ENCODE measurements at regions not wholly inside any gene's neighbourhood (a gene's known extent, or its start where the extent isn't known, plus 50 kb on each side); places are given as distances from the start of the nearest gene placed in this dataset.
"Not testable (repeated sequence)": the region's sequence is repeated elsewhere in the genome, so short reads cannot be mapped to it uniquely, and the experiment has no call there.

DNA sequence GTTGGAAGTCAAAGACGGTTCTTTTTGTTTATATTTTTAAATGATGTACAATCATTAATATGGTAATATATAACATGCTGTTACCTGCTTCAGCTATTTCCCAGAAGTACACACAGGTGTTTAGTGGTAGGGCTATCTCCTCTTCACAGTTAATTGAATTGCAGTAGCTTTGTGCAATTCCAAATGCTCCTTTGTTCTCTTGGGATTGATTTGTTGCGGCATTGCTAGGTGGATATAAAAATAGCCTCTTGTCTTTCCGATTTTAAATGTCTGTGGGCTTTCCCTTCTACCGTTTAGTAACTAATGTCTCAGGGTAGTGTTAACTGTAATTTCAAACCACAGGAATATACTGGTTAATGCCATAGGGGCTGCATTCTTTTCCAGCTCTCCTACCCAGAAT lies 307.6 kb upstream of the SLITRK3 start:
- Histone ChIP-seq H3K27me3 (ENCODE audit: insufficient read depth, low read length) (no peaks in the 10 kb centered on the region), H3K36me3 (ENCODE audit: insufficient read depth, low read length) (no peaks in the 10 kb centered on the region), H3K79me2 (ENCODE audit: control insufficient read depth, insufficient read depth, low read length, unreplicated experiment) (no peaks in the 10 kb centered on the region), H3K27ac (ENCODE audit: low read depth, low read length) (no peak overlapping the region), H3K4me1 (ENCODE audit: control insufficient read depth, insufficient read depth, low read length, unreplicated experiment) (no peaks in the 10 kb centered on the region), H2AFZ (ENCODE audit: low read length, unreplicated experiment) (no peak overlapping the region), H3K4me3 (ENCODE audit: low read depth, low read length) (no peak overlapping the region)

DNA sequence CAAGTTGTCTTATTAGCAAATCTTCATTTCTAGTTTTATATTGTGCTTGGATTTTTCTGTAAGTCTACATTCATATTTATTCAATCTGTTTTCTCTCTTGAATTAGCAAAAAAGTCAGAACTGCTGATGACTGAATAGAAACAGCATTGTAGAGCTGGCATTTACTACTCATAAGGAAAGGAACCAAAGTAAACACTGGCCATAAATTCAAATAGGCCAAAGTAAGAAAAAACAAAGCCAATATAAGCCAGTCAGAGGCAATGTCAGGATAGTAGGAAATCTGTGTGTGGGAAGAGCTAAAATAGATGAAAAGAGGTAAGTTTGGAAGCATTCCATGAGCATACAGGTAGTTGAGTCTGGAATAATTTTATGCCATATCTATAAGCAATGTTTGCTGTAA lies 307.2 kb upstream of the SLITRK3 start:
- Histone ChIP-seq H3K4me1 (ENCODE audit: control insufficient read depth, insufficient read depth, low read length, unreplicated experiment) (no peaks in the 10 kb centered on the region), H3K79me2 (ENCODE audit: control insufficient read depth, insufficient read depth, low read length, unreplicated experiment) (no peaks in the 10 kb centered on the region)

DNA sequence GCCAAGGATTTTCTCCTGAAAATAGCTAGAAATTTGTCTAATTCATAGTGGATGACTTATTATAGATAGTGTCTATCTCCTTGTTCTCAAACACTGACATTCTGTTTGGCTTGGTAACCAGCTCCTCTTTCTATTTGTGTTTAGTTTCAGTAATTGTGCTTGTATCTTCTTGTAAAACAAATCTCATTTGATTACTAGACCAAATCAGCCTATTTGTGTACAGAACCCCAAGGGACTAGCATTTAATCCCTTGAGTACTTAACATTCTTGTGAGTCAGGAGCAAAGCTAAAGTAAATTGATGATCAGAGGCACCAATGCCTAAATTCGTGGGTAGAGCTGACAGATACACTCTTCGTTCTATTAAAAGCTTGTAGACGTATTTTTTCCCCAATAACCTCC lies 306.5 kb upstream of the SLITRK3 start:
- no peaks in the 10 kb centered on the region for H3K36me3 ChIP-seq (ENCODE audit: insufficient read depth, low read length)
- H3K4me1 ChIP-seq (ENCODE audit: control insufficient read depth, insufficient read depth, low read length, unreplicated experiment), result no peaks in the 10 kb centered on the region
- no peak overlapping the region for H3K27ac ChIP-seq (ENCODE audit: low read depth, low read length)
- H3K27me3 ChIP-seq (ENCODE audit: insufficient read depth, low read length), result no peaks in the 10 kb centered on the region
- H2AFZ ChIP-seq (ENCODE audit: low read length, unreplicated experiment), result no peak overlapping the region
- H3K4me3 ChIP-seq (ENCODE audit: low read depth, low read length), result no peak overlapping the region
- no peaks in the 10 kb centered on the region for H3K79me2 ChIP-seq (ENCODE audit: control insufficient read depth, insufficient read depth, low read length, unreplicated experiment)

More for the DNA sequence above, 307.2 kb upstream of the SLITRK3 start:
- Histone ChIP-seq H3K4me3 (ENCODE audit: low read depth, low read length) (no peak overlapping the region), H3K27ac (ENCODE audit: low read depth, low read length) (no peak overlapping the region), H3K27me3 (ENCODE audit: insufficient read depth, low read length) (no peaks in the 10 kb centered on the region), H3K36me3 (ENCODE audit: insufficient read depth, low read length) (no peaks in the 10 kb centered on the region), H2AFZ (ENCODE audit: low read length, unreplicated experiment) (no peak overlapping the region)

DNA sequence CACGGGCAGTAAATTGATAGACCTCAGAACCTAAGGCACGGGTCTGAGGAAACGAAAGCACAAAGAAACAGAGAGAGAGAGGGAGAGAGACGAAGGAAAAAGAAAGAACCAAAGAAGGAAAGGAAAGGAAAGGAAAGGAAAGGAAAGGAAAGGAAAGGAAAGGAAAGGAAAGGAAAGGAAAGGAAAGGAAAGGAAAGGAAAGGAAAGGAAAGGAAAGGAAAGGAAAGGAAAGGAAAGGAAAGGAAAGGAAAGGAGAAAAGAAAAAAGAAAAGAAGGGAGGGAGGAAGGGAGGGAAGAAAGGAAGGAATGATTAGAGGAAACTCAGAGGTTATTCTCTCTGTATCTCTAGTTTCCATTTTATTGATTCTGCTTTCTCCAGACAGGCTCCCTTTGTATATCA lies 302.6 kb upstream of the SLITRK3 start:
- not testable (repeated sequence) for H3K36me3 ChIP-seq (ENCODE audit: insufficient read depth, low read length); H3K27me3 ChIP-seq (ENCODE audit: insufficient read depth, low read length); H3K27ac ChIP-seq (ENCODE audit: low read depth, low read length); H2AFZ ChIP-seq (ENCODE audit: low read length, unreplicated experiment); H3K4me3 ChIP-seq (ENCODE audit: low read depth, low read length); H3K79me2 ChIP-seq (ENCODE audit: control insufficient read depth, insufficient read depth, low read length, unreplicated experiment); H3K4me1 ChIP-seq (ENCODE audit: control insufficient read depth, insufficient read depth, low read length, unreplicated experiment)

DNA sequence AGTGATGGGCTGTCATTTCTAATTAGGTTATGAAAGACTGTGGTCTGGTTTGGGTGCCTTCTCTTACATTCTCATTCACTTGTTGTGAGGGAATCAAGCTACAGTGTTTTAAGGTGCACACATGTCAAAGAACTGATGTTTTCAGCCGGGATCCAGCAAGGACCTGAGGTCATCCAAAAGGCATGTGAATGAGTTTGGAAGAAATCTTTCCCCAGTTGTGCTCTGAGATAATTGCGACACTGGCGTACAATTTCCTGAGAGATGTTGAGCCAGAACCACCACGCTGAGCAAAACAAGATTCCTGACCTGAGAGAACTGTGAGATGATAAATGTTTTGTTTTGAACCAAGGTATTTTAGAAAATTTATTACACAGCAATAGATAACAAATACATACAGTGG lies 295.3 kb upstream of the SLITRK3 start:
- no peak overlapping the region for H3K27ac ChIP-seq (ENCODE audit: low read depth, low read length)
- H3K4me1 ChIP-seq (ENCODE audit: control insufficient read depth, insufficient read depth, low read length, unreplicated experiment), result no peaks in the 10 kb centered on the region
- no peaks in the 10 kb centered on the region for H3K36me3 ChIP-seq (ENCODE audit: insufficient read depth, low read length)
- H2AFZ ChIP-seq (ENCODE audit: low read length, unreplicated experiment), result no peak overlapping the region
- H3K4me3 ChIP-seq (ENCODE audit: low read depth, low read length), result no peak overlapping the region
- no peaks in the 10 kb centered on the region for H3K79me2 ChIP-seq (ENCODE audit: control insufficient read depth, insufficient read depth, low read length, unreplicated experiment)
- H3K27me3 ChIP-seq (ENCODE audit: insufficient read depth, low read length), result no peaks in the 10 kb centered on the region

DNA sequence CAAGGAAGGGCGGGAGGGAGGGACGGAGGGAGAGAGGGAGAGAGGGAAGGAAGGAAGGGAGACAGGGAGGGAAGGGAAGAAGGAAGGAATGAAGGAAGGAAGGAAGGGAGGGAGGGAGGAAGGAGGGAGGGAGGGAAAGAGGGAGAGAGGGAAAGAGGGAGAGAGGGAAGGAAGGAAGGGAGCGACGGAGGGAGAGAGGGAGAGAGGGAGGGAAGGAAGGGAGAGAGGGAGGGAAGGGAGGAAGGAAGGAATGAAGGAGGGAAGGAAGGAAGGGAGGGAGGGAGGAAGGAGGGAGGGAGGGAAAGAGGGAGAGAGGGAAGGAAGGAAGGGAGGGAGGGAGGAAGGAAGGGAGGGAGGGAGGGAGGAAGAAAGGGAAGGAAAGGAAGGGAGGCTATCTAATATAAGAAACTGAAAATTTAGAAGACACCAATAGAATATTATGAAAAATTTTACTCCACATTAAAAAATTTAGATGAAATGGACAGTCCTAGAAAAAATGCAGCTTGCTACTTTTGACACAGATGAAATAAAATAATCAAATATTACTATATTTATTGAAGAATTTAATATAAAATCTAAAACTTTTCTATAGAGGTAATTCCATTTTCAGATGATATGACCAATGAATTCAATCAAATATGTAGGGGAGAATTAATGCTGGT lies 280.3 kb upstream of the SLITRK3 start:
- H3K36me3 ChIP-seq (ENCODE audit: insufficient read depth, low read length), result no peaks in the 10 kb centered on the region

DNA sequence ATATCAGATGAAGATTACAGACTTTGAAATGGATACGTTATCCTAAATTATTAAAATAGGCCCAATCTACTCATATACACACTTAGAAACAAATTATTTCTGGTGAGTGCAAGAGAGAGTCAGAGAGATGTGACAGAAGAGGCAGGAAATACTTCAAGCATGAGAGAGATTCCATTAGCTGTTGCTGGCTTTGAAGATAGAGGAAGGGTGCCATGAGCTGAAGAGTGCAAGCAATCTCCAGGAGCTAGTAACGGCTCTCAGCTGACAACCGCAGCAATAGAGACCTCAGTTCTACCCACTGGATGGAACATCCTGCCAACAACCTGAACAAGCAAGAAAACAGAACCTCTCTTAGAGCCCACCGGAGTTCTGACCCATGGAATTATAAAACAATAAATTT lies 270.7 kb upstream of the SLITRK3 start:
- H3K4me3 ChIP-seq (ENCODE audit: low read depth, low read length), result no peak overlapping the region
- H3K27me3 ChIP-seq (ENCODE audit: insufficient read depth, low read length), result no peaks in the 10 kb centered on the region
- no peak overlapping the region for H3K27ac ChIP-seq (ENCODE audit: low read depth, low read length)
- no peaks in the 10 kb centered on the region for H3K79me2 ChIP-seq (ENCODE audit: control insufficient read depth, insufficient read depth, low read length, unreplicated experiment)
- no peaks in the 10 kb centered on the region for H3K4me1 ChIP-seq (ENCODE audit: control insufficient read depth, insufficient read depth, low read length, unreplicated experiment)
- no peaks in the 10 kb centered on the region for H3K36me3 ChIP-seq (ENCODE audit: insufficient read depth, low read length)
- no peak overlapping the region for H2AFZ ChIP-seq (ENCODE audit: low read length, unreplicated experiment)

More for the DNA sequence above, 280.3 kb upstream of the SLITRK3 start:
- no peaks in the 10 kb centered on the region for H3K79me2 ChIP-seq (ENCODE audit: control insufficient read depth, insufficient read depth, low read length, unreplicated experiment)
- H2AFZ ChIP-seq (ENCODE audit: low read length, unreplicated experiment), result no peak overlapping the region
- H3K4me3 ChIP-seq (ENCODE audit: low read depth, low read length), result no peak overlapping the region
- H3K27ac ChIP-seq (ENCODE audit: low read depth, low read length), result no peak overlapping the region
- H3K27me3 ChIP-seq (ENCODE audit: insufficient read depth, low read length), result no peaks in the 10 kb centered on the region
- no peaks in the 10 kb centered on the region for H3K4me1 ChIP-seq (ENCODE audit: control insufficient read depth, insufficient read depth, low read length, unreplicated experiment)

DNA sequence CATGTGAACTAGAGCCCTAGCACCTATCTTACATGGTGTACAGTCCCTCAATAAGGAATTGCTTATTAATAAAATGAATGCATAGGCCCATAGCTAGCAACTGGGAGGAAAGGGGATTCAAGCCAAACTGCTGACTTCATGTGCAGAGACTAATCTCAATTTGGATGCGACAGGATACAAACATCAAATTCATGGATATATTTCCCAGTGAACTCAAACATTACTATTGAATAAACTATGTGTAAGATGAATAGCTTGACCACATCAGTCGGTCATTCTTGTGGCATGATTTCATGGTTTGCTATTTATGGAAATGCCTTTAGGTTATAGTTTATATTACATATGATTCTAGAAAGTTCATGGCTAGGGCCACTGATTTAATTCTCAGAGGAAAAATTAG lies 268.6 kb upstream of the SLITRK3 start:
- Histone ChIP-seq H3K27me3 (ENCODE audit: insufficient read depth, low read length) (no peaks in the 10 kb centered on the region), H3K27ac (ENCODE audit: low read depth, low read length) (no peak overlapping the region), H2AFZ (ENCODE audit: low read length, unreplicated experiment) (no peak overlapping the region), H3K4me1 (ENCODE audit: control insufficient read depth, insufficient read depth, low read length, unreplicated experiment) (no peaks in the 10 kb centered on the region), H3K36me3 (ENCODE audit: insufficient read depth, low read length) (no peaks in the 10 kb centered on the region), H3K4me3 (ENCODE audit: low read depth, low read length) (no peak overlapping the region), H3K79me2 (ENCODE audit: control insufficient read depth, insufficient read depth, low read length, unreplicated experiment) (no peaks in the 10 kb centered on the region)

DNA sequence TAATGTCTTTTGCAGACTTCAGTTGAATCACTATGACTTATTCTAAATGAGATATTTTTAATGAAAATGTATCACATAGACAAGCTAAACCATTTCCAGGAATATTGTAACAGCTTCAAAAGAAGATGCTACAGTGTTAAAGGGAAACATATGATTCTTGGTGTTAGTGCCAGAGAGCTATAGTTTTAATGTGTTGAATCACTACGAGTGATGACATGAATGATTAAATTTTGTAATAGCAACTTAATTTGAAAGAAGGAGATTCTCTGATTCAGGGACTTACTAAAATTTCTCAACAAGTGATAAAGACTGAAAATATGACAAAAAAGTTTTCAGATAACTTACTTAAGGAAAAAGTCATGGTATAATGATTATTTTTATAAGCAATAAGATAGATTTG lies 267.3 kb upstream of the SLITRK3 start:
- Histone ChIP-seq H3K27me3 (ENCODE audit: insufficient read depth, low read length) (no peaks in the 10 kb centered on the region), H3K4me1 (ENCODE audit: control insufficient read depth, insufficient read depth, low read length, unreplicated experiment) (no peaks in the 10 kb centered on the region), H2AFZ (ENCODE audit: low read length, unreplicated experiment) (no peak overlapping the region), H3K36me3 (ENCODE audit: insufficient read depth, low read length) (no peaks in the 10 kb centered on the region), H3K4me3 (ENCODE audit: low read depth, low read length) (no peak overlapping the region), H3K79me2 (ENCODE audit: control insufficient read depth, insufficient read depth, low read length, unreplicated experiment) (no peaks in the 10 kb centered on the region), H3K27ac (ENCODE audit: low read depth, low read length) (no peak overlapping the region)

DNA sequence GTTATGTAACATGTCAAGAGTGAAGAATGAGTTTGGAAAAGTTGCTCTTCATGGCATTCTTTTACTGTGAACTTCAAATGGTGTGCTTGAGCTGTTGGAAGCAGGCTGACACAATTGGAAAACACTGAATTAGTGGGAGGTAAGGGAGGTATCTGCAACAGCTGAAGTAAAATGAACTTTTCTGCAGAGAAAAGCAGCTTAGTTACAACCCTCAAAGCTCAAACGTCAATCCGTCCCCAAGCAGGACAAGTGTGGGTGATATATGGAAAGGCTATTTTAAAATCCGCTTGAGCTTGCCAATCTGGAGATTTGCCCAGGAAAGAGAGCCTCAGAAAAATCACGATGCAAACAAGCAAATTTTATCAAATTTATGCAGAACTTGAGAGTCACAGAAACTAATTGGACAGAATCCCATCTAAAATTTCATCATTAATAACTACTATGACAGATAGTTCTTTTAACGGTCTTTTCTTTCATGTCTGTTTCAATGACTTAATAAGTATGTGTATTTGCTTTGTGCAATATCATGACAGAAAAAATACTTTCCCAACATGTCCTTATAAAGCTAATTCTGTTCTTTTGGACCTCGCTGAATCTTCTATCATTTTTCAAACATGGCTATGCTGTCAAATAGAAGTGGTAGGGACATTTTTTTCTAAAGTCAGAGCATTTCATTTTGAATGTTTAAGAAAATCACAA lies 266.6 kb upstream of the SLITRK3 start:
- Histone ChIP-seq H3K27ac (ENCODE audit: low read depth, low read length) (no peak overlapping the region), H3K36me3 (ENCODE audit: insufficient read depth, low read length) (no peaks in the 10 kb centered on the region), H2AFZ (ENCODE audit: low read length, unreplicated experiment) (no peak overlapping the region), H3K4me3 (ENCODE audit: low read depth, low read length) (no peak overlapping the region), H3K27me3 (ENCODE audit: insufficient read depth, low read length) (no peaks in the 10 kb centered on the region), H3K4me1 (ENCODE audit: control insufficient read depth, insufficient read depth, low read length, unreplicated experiment) (no peaks in the 10 kb centered on the region), H3K79me2 (ENCODE audit: control insufficient read depth, insufficient read depth, low read length, unreplicated experiment) (no peaks in the 10 kb centered on the region)
